ENCODE measurements at regions not wholly inside any gene's neighbourhood (a gene's known extent, or its start where the extent isn't known, plus 50 kb on each side); places are given as distances from the start of the nearest gene placed in this dataset.

DNA sequence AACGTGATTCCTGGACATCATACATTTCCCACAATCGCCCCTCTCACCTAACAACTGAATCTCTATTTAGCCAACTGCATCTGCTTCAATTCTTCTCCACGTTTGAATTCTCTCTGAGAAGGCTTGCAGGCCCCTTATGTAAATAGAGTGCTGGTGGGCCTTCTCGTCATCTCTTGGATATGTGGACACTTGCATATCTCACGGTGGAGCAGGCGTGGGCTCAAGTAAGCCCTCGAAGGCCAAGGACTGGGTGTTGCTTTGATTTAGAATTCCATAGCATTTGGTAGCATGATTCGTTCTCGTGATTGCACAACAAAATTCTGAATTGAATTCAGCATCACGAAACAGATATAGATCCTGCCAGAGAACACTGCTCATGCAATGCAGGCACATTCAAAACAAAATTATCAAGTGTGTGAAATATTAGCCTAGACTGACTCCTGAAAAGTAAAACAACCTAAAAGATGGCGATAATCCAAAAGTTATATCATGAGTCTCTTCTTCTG, 613.6 kb downstream of the TFAP2A start:
- Histone ChIP-seq H3K27ac (ENCODE audit: low read depth, low read length, poor library complexity, severe bottlenecking) (no peak overlapping the region), H3K36me3 (ENCODE audit: insufficient read depth, low read length, poor library complexity, severe bottlenecking) (no peaks in the 10 kb centered on the region), H3K9me3 (ENCODE audit: low read depth, low read length, poor library complexity, severe bottlenecking) (no peaks in the 10 kb centered on the region), H3K4me3 (ENCODE audit: low read depth, low read length, poor library complexity, severe bottlenecking) (no peak overlapping the region), H3K4me1 (ENCODE audit: insufficient read depth, low read length, poor library complexity, severe bottlenecking) (peaks cover 3% of the 10 kb centered on the region), H3K27me3 (replicated peaks; ENCODE audit: insufficient read depth, low read depth, low read length, poor library complexity) (no peaks in the 10 kb centered on the region)
- intact Hi-C loops (cut with micrococcal nuclease; ENCODE audit: unreplicated experiment) = no loop called here
- no peak for DNase-seq (ENCODE audit: low spot score)
- no peak for TF ChIP-seq EZH2 (IDR thresholded peaks at IDR 0.05; ENCODE audit: borderline replicate concordance, low read depth, low read length, poor library complexity, severe bottlenecking)
- no peak for TF ChIP-seq CTCF (conservative IDR thresholded peaks at IDR 0.05; ENCODE audit: low read depth, low read length)
- CTCF ChIA-PET = no interaction called here
- BruUV-seq (replicated peaks) = no TSS peak
- POLR2A ChIA-PET (ENCODE audit: low non-redundant PET) = no interaction called here

GRCh38 chr6:9799582-9799981, 615.3 kb downstream of the TFAP2A start:
- H3K9me3 ChIP-seq (ENCODE audit: low read depth, low read length, poor library complexity, severe bottlenecking) = no peaks in the 10 kb centered on the region
- H3K27ac ChIP-seq (ENCODE audit: low read depth, low read length, poor library complexity, severe bottlenecking) = no peak overlapping the region
- no peaks in the 10 kb centered on the region for H3K27me3 ChIP-seq (replicated peaks; ENCODE audit: insufficient read depth, low read depth, low read length, poor library complexity)
- ChIA-PET CTCF (no interaction called here), POLR2A (ENCODE audit: low non-redundant PET) (no interaction called here)
- intact Hi-C loops (cut with micrococcal nuclease; ENCODE audit: unreplicated experiment) = loop anchor here (5.0 kb wide), 1 partner anchor 247 kb away; no protein-coding TSS in a partner anchor
- H3K36me3 ChIP-seq (ENCODE audit: insufficient read depth, low read length, poor library complexity, severe bottlenecking) = no peaks in the 10 kb centered on the region
- no TSS peak for BruUV-seq (replicated peaks)
- peaks cover 17% of the 10 kb centered on the region for H3K4me1 ChIP-seq (ENCODE audit: insufficient read depth, low read length, poor library complexity, severe bottlenecking)
- no peak for DNase-seq (ENCODE audit: low spot score)
- H3K4me3 ChIP-seq (ENCODE audit: low read depth, low read length, poor library complexity, severe bottlenecking) = no peak overlapping the region
- no peak for TF ChIP-seq CTCF (conservative IDR thresholded peaks at IDR 0.05; ENCODE audit: low read depth, low read length)
- TF ChIP-seq EZH2 (IDR thresholded peaks at IDR 0.05; ENCODE audit: borderline replicate concordance, low read depth, low read length, poor library complexity, severe bottlenecking) = no peak

GRCh38 chr6:9796827-9797226, 618.0 kb downstream of the TFAP2A start:
- Histone ChIP-seq H3K27ac (ENCODE audit: low read depth, low read length, poor library complexity, severe bottlenecking) (no peak overlapping the region), H3K27me3 (replicated peaks; ENCODE audit: insufficient read depth, low read depth, low read length, poor library complexity) (no peaks in the 10 kb centered on the region), H3K9me3 (ENCODE audit: low read depth, low read length, poor library complexity, severe bottlenecking) (no peaks in the 10 kb centered on the region), H3K4me3 (ENCODE audit: low read depth, low read length, poor library complexity, severe bottlenecking) (no peak overlapping the region), H3K4me1 (ENCODE audit: insufficient read depth, low read length, poor library complexity, severe bottlenecking) (peaks cover 18% of the 10 kb centered on the region), H3K36me3 (ENCODE audit: insufficient read depth, low read length, poor library complexity, severe bottlenecking) (no peaks in the 10 kb centered on the region)
- TF ChIP-seq EZH2 (IDR thresholded peaks at IDR 0.05; ENCODE audit: borderline replicate concordance, low read depth, low read length, poor library complexity, severe bottlenecking) (no peak), CTCF (conservative IDR thresholded peaks at IDR 0.05; ENCODE audit: low read depth, low read length) (no peak)
- ChIA-PET CTCF (interaction anchor here (0.6 kb wide), 1 partner anchor 233 kb away, joined by 14 read pairs; no protein-coding TSS in a partner anchor), POLR2A (ENCODE audit: low non-redundant PET) (no interaction called here)
- DNase-seq (ENCODE audit: low spot score) = peak; percentile 63
- intact Hi-C loops (cut with micrococcal nuclease; ENCODE audit: unreplicated experiment) = loop anchor here (5.0 kb wide), 1 partner anchor 245 kb away; no protein-coding TSS in a partner anchor
- no TSS peak for BruUV-seq (replicated peaks)

All from A673 (cell line).